A673 (cell line): ENCODE measurements at regions not wholly inside any gene's neighbourhood (a gene's known extent, or its start where the extent isn't known, plus 50 kb on each side); places are given as distances from the start of the nearest gene placed in this dataset.

ENCODE experiments used
- BruUV-seq: library from RNA; stranded (reverse); fragments of 400-500 nt; replicated peaks from 2 replicates; lab custom pipeline; 2021; lab: Mats Ljungman, UMichigan
- CTCF ChIA-PET: fragments of 300-600 bp; sonication (Branson Sonifier 250); formaldehyde crosslinking; loops from one replicate; lab custom pipeline; 2022; ENCODE audit warnings: antibody characterized with exemption; lab: Charles Lee
- POLR2A ChIA-PET: fragments of 300-600 bp; sonication (Branson Sonifier 250); formaldehyde crosslinking; loops from one replicate; lab custom pipeline; 2022; ENCODE audit warnings: antibody characterized with exemption; ENCODE audit not compliant: low non-redundant PET; lab: Charles Lee
- DNase-seq: peaks from one replicate; pipeline ENCODE4 v3.0.0-alpha.2; 2015; ENCODE audit warnings: low spot score
- H3K27ac ChIP-seq: fragments of 200-600 bp; sonication (generic); 2 replicates; pipeline ENCODE4 v1.5.1; 2016; ENCODE audit warnings: mixed run types, low read depth, mild to moderate bottlenecking, mixed read lengths, antibody characterized with exemption, low read length; ENCODE audit not compliant: poor library complexity, severe bottlenecking
- H3K27me3 ChIP-seq: fragments of 200-600 bp; sonication (generic); replicated peaks from 2 replicates; pipeline ENCODE4 v1.6.1; 2017; ENCODE audit warnings: mixed run types, low read depth, mild to moderate bottlenecking, mixed read lengths, antibody characterized with exemption, low read length; ENCODE audit not compliant: insufficient read depth, poor library complexity
- H3K36me3 ChIP-seq: fragments of 200-600 bp; sonication (generic); 2 replicates; pipeline ENCODE4 v1.6.1; 2016; ENCODE audit warnings: mixed run types, mild to moderate bottlenecking, mixed read lengths, antibody characterized with exemption, low read length; ENCODE audit not compliant: insufficient read depth, poor library complexity, severe bottlenecking
- H3K4me1 ChIP-seq: fragments of 200-600 bp; sonication (generic); 2 replicates; pipeline ENCODE4 v1.6.1; 2017; ENCODE audit warnings: mixed run types, mild to moderate bottlenecking, mixed read lengths, antibody characterized with exemption, low read length; ENCODE audit not compliant: insufficient read depth, poor library complexity, severe bottlenecking
- H3K4me3 ChIP-seq: fragments of 200-600 bp; sonication (generic); 2 replicates; pipeline ENCODE4 v1.5.1; 2016; ENCODE audit warnings: low read depth, mixed run types, mild to moderate bottlenecking, mixed read lengths, low read length; ENCODE audit not compliant: poor library complexity, severe bottlenecking
- H3K9me3 ChIP-seq: fragments of 200-600 bp; sonication (generic); 2 replicates; pipeline ENCODE4 v1.6.1; 2016; ENCODE audit warnings: mixed run types, low read depth, mild to moderate bottlenecking, mixed read lengths, antibody characterized with exemption, low read length; ENCODE audit not compliant: poor library complexity, severe bottlenecking
- EZH2 ChIP-seq: fragments of 200-600 bp; sonication (generic); IDR thresholded peaks from 2 replicates; pipeline ENCODE4 v1.6.1; 2017; ENCODE audit warnings: borderline replicate concordance, low read depth, mild to moderate bottlenecking, mixed read lengths, antibody characterized with exemption, low read length; ENCODE audit not compliant: poor library complexity, severe bottlenecking
- intact Hi-C: fragments of 100-400 bp; cut with micrococcal nuclease; formaldehyde crosslinking; loops from one replicate; pipeline ENCODE4 v1.10.0; 2022; ENCODE audit not compliant: unreplicated experiment
- TF ChIP-seq, protein P1 (sequence below): fragments of 300-800, 200-600 bp; sonication (generic); conservative IDR thresholded peaks from 2 replicates; pipeline ENCODE4 v1.5.1; 2017; ENCODE audit warnings: low read depth, mild to moderate bottlenecking, antibody characterized with exemption, low read length, moderate library complexity, mixed read lengths

DNA sequence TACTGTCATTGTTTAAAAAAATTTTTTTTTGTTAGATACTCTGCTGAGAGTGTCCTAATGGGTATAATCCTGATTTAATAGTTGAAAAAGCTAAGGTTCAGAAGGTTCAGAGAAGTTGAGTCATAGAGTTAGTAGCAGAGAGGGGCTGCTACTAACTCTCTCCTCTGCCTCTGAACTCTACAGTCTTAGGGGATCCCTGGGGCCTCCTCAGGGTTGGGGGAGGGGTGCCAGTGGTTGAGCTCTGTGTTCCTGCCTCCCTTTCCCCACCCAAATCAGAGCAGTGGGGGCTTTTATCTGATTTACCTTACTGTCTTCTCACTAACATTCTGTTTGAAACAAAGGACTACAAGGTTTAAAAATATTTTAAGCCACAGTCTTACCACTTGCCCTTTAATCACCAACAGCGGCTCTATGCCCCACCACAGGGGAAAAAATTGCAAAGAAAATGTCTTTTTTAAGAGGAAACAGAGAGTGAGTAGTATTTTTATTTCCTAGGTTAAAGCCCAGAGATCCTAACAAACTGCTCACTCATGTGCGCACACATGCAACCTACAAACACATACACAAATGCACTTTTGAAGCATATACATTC is 102.2 kb upstream of the ATP6AP2 start:
- H3K27me3 ChIP-seq: no peaks in the 10 kb centered on the region
- TF ChIP-seq, protein P1, sequence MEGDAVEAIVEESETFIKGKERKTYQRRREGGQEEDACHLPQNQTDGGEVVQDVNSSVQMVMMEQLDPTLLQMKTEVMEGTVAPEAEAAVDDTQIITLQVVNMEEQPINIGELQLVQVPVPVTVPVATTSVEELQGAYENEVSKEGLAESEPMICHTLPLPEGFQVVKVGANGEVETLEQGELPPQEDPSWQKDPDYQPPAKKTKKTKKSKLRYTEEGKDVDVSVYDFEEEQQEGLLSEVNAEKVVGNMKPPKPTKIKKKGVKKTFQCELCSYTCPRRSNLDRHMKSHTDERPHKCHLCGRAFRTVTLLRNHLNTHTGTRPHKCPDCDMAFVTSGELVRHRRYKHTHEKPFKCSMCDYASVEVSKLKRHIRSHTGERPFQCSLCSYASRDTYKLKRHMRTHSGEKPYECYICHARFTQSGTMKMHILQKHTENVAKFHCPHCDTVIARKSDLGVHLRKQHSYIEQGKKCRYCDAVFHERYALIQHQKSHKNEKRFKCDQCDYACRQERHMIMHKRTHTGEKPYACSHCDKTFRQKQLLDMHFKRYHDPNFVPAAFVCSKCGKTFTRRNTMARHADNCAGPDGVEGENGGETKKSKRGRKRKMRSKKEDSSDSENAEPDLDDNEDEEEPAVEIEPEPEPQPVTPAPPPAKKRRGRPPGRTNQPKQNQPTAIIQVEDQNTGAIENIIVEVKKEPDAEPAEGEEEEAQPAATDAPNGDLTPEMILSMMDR: no peak
- TF ChIP-seq EZH2: no peak
- POLR2A ChIA-PET: no interaction called here
- peaks cover 12% of the 10 kb centered on the region for H3K4me1 ChIP-seq
- CTCF ChIA-PET: no interaction called here
- intact Hi-C loops: no loop called here
- no peaks in the 10 kb centered on the region for H3K9me3 ChIP-seq
- BruUV-seq: no TSS peak
- H3K36me3 ChIP-seq: no peaks in the 10 kb centered on the region
- H3K27ac ChIP-seq: no peak overlapping the region
- no peak overlapping the region for H3K4me3 ChIP-seq
- no peak for DNase-seq

DNA sequence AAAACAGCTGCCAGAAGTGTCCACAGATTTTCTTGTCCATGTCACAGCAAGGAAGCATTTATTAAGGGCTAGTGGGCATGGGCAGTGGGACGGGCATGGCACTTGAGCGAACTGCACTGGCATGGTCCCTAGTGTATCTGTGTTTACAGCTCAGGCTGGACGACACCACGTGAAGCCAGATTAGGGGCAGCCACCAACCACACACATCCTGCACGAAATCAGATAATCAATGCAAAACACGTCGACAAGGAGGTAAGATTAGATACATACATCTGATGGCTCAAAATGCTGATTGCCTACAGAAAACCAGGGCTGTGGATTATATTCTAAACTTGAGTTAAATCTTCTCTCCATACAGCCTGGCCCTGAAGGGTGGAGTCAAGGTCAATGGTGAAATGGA is 103.8 kb upstream of the ATP6AP2 start:
- Histone ChIP-seq H3K4me1 (peaks cover 21% of the 10 kb centered on the region), H3K27me3 (no peaks in the 10 kb centered on the region), H3K36me3 (no peaks in the 10 kb centered on the region), H3K4me3 (no peak overlapping the region), H3K27ac (no peak overlapping the region), H3K9me3 (no peaks in the 10 kb centered on the region)
- no TSS peak for BruUV-seq
- no peak for DNase-seq
- TF ChIP-seq EZH2: no peak
- TF ChIP-seq, protein P1: no peak
- POLR2A ChIA-PET: no interaction called here
- intact Hi-C loops: no loop called here
- CTCF ChIA-PET: no interaction called here

DNA sequence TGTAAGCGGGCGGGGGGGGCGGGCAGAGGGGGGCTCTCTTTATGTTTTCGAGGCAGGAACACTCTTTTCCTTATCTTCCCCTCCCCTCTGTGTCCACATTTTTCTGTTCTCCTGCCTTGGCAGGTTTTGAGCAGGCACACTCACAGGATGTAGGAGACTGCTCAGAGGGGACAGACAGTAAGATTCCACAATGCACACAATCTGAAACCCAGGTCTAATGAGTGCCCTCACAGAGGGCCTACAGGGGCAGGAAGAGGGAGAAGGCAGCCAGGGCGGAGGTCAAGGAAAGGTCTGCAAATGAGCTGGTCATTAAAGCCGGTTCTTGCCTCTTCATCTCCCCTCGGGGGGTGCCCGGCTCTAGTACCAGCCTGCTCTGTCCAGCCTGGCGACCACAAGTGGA is 106.1 kb upstream of the ATP6AP2 start:
- Histone ChIP-seq H3K4me3 (no peak overlapping the region), H3K27ac (peak overlapping the region; percentile 57)

More for the DNA sequence above, 106.1 kb upstream of the ATP6AP2 start:
- H3K4me1 ChIP-seq: peaks cover 31% of the 10 kb centered on the region
- CTCF ChIA-PET: interaction anchor here (0.5 kb wide), 1 partner anchor 69 kb away, joined by 3 read pairs; no protein-coding TSS in a partner anchor
- TF ChIP-seq, protein P1: no peak
- TF ChIP-seq EZH2: no peak
- no peaks in the 10 kb centered on the region for H3K9me3 ChIP-seq
- H3K36me3 ChIP-seq: no peaks in the 10 kb centered on the region
- H3K27me3 ChIP-seq: no peaks in the 10 kb centered on the region
- intact Hi-C loops: no loop called here
- POLR2A ChIA-PET: interaction anchor here (0.6 kb wide), 1 partner anchor 719 kb away, joined by 3 read pairs; no protein-coding TSS in a partner anchor
- no peak for DNase-seq
- no TSS peak for BruUV-seq
